Retina (tissue), 1 donor: ENCODE measurements at regions not wholly inside any gene's neighbourhood (a gene's known extent, or its start where the extent isn't known, plus 50 kb on each side); places are given as distances from the start of the nearest gene placed in this dataset.

ENCODE experiments used
- DNase-seq: peaks from one replicate; pipeline ENCODE4 v3.0.0-alpha.2; 2016

GRCh38 chr4:106676173-106676921 is 307.8 kb upstream of the GIMD1 start:
- no peak for DNase-seq

DNA sequence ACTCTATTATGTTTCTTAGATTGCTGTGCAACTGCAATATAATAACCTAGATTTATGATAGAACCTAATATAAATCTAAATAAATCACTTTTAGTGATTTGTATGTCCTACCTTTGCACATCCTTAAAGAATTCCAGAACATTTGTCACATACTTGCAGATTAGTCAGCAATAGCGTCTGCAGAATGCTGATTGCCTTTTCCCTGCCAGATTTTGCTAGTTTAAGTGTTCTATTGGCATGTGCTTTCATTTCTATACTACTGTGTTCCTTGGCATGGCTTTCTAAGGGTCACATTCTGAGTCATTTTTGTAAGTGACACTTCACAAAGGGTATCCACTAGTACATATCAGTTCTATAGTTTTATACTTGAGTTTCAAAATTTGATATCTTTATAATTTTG is 303.1 kb upstream of the GIMD1 start:
- no peak for DNase-seq

GRCh38 chr4:106670976-106671375 is 302.4 kb upstream of the GIMD1 start:
- DNase-seq: no peak

DNA sequence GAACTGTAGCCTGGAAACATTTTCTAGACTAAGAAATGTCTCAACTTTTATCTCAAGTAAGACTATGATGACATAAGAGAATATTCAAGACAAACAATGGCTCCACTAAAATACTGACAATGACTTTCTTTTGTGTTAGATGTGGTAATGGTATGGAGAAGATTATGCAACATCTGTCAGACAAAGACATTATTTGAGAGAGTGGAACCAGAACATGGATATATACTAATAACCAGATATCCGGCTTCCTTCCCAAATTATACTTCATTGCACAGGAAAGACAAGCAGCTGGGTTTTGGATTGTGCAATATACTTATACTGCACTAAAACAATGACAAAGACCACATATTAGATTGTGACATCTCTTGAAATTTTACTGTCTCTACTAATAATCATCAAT is 290.8 kb upstream of the GIMD1 start:
- DNase-seq: no peak

DNA sequence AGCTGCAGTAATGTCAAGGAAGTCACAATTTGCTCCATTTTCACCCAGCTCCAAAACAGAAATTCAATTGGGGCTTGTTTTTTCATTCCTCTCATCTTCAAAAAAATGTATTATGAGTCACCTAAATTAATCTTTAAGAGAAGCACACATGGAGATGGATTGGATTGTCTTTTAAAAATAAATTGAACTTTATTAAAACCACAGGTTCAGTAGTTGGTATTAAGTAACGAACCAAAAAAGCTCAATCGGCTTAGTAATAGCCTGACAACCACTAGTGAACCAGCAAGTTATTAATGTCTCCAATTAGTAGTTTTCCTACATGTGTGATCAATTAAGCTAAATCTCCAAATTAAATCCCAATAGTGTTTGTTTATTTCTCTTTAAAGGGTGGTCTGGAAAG is 283.5 kb upstream of the GIMD1 start:
- DNase-seq: no peak

- no peak for DNase-seq
Measured at GRCh38 chr4:106650701-106651100, 282.1 kb upstream of the GIMD1 start.

- no peak for DNase-seq
Measured at GRCh38 chr4:106647451-106647850, 278.9 kb upstream of the GIMD1 start.

DNA sequence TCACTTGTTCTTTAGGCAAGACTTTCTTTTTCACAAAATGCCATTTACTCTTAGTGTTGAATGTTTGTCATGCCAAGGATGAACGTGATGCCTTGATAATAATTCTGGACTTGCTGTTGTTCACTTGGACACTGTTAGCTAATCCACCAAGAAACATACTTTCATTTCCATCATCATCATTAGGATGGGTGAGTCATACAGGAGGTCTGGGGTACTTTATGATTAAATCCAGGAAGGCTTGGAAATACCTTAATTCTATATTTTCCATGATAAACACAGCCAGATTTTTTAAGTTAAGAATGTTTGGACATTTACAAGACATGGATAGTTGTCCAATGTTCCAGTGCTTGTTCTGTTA is 260.7 kb upstream of the GIMD1 start:
- DNase-seq: no peak

DNA sequence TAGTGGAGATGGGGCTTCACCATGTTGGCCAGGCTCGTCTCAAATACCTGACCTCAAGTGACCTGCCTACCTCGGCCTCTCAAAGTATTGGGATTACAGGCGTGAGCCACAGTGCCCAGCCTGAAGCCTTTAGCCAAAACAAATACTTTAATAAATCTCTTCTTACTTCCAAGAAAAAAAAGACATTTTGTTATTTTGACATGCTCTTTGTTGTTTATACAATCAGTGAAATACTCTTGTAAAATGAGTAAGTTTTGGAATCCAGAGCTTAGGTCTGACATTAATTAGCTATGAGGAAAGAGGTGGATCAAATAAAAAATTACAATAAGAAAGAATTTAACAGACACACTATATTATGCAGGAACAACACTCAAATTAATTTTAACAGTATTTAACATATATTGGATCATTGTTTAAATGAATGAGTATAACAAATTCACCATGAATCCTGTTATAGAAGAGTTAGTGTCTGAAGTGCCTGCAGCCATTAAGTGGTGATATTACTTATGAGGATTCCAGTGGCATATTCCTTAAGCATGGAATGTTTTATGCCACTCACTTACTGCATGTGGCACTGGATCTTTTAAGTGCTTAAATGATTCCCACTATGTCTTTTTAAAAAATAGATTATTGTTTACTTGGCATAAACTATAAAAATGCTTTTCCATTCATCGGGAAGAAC is 260.1 kb upstream of the GIMD1 start:
- DNase-seq: no peak

DNA sequence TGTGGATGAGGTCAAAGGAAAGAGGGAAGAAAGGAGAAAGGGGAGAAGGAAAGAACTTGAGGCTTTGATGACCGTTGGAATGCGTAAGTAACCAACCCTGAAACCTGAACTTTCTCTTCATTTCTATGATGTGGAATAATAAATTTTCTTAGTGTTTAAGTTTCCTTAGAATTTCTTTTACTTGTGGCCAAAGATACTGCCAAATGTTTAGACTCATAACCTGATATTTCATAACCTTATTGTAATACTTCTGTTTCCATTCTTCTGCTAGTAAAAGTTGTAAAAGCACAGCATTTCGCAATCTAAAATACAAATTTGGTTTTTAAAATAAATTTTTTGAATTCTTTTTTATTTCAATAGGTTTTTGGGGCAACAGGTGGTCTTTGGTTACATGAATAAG is 258.5 kb upstream of the GIMD1 start:
- no peak for DNase-seq

DNA sequence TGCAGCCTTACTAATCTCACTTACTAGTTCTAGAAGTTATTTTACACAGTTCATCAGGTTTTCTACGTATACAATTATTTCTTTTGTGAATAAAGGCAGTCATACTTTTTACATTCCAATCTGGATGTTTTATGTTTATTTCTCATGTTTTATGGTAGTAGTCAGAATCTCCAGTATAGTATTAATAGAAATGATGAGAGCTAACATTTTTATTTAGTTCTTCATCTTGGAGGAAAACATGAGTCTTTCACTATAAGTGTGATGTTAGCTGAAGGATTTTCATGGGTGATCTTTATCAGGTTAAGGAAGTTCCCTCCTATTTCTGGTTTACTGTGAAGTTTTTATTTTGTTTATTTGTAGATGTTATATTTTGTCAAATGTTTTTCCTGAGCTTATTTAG is 256.1 kb upstream of the GIMD1 start:
- DNase-seq: no peak

DNA sequence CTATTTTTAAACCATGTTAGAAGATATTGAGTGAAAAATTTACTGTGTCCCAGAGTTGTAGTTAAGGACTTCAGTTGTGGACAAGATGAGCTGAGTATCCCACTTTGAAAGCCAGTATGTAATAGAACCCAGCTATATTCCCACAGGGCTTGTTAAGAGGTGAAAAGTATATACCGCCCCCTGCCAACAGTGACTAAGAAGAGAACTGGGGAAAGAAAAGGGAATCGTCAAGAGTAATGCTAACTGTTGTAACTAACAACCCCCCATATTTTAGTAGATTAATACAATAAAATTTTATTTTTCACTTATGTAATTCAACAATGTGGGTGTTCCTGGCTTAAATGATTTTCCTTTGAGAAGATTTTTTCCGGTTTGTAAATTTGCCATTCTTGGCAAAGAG is 250.4 kb upstream of the GIMD1 start:
- DNase-seq: no peak

- no peak for DNase-seq
Measured at GRCh38 chr4:106615961-106616360, 247.4 kb upstream of the GIMD1 start.

GRCh38 chr4:106615410-106615945 is 246.9 kb upstream of the GIMD1 start:
- no peak for DNase-seq

GRCh38 chr4:106614441-106614840 is 245.9 kb upstream of the GIMD1 start:
- no peak for DNase-seq

- no peak for DNase-seq
Measured at GRCh38 chr4:106609917-106610316, 241.3 kb upstream of the GIMD1 start.

DNA sequence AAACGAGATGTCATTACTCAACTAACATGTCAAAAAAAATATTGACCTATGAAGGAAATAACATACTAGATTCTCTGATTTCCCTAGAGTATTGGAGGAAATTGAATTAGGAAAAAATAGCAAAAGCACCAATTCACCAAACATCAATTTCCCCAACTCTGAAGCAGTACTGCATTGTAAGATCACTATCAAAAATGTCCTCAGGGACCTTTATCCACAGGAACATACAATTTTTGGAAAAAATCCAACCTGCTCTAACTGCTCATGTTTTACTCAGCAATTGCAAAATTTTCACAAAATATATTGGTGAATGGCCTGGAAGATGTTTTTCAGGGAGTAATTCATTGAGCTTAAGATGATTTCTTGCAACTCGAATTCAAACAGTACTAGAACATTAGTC is 239.0 kb upstream of the GIMD1 start:
- DNase-seq: no peak

DNA sequence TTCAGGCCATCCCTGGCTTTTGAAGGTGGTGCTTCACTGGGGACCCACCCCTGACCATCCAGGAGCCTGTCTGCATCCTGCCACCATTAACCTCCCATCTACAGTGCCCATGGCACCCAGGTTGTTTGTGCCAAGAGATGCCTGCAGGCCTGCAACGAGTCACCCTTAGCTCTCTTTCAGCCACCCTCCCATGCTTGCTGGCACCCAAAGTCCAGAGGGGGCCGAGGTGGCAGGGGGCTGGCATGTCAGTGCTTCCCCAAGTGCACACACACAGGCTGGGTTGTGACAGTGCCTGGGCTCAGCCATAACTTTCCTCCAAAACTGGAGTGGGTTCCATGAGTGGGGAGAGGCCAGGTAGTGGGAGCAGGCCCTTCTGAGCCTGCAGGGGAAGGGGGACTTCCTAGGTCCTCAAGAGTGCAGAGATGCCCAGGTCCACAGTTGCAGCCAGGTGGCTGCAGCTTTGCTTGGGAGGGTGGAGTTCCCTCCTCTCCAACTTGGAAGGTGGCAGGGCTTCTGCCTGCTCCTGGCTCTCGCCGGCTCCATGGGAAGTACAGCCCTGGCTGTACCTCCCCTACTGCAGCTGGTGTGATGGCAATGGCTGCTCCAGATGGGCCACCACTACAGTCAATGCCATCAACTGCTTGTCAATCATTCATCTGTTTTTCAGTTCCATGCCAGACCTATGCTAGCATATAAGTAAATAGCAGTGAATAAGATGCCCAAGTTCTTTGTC is 235.9 kb upstream of the GIMD1 start:
- no peak for DNase-seq

DNA sequence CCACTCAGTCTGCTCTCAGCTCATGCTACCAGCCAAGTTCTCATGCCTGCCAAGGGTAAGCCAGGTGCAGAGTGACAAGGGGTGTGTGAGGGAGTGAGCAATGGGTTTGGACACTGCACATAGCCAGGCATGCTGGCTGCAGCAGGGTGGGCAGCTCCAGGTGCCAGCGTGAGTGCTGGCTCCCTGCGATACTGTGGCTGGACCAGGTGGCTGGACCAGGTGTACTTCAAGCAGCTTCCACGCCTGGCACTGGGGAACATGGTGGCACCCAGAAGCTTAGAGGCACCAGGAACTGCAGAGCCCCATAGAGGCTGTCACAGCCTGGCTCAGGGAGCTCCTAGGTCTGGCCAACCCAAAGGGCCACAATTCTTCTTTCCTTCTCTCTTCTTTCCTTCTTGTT is 234.9 kb upstream of the GIMD1 start:
- DNase-seq: no peak

DNA sequence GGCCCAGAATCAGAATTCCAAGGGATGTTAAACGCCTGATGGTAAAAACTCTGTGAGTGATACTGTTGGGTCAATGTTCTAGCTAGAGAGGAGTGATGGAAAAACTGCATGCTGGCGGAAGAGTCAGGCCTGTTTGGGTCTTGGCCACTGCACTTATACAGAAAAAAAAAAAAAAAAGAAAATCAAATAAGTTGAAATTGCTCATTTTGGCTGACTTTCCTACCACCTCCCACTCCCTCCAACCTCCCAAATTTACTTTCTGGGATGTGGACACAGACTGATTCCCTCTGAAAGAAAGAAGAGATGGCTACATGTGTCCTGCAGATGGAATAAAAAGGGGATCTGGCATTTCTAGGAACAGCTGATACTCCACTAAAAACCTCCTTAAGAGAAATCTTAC is 234.1 kb upstream of the GIMD1 start:
- no peak for DNase-seq

DNA sequence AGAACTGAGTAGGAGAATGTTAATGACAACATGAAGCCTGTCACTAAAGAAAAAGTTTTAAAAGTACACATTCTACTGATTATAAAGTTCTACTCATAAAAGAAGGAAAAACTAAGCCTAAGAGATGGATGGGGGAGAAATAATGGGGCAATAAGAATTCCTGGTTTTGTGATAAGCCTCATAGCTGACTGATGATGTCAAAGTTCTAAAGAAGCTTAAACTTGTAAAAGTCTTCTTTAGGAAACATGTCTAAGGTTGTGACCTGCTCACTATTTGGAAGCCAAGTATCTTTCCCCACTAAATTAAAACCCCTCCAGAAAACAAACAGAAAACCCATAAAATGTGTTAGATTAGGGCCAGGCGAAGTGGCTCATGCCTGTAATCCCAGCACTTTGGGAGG is 232.9 kb upstream of the GIMD1 start:
- DNase-seq: no peak

DNA sequence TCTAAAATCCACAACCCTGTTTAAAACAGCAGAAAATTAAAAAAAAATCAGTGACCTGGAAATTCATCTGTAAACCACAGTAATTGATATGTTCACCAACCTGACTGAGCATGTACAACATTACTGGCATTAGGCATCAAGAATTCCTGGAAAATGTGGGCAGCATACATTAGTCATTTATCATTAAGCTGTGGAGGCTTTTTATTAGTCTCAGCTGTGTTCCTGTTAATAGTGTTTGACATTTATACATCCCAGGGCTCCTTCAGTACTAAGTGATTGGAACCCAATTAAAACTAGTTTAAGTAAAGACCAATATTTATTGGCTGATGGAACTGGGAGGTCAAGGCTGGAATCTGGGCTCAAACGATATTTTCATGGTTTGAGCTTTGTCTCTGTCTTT is 227.3 kb upstream of the GIMD1 start:
- no peak for DNase-seq

DNA sequence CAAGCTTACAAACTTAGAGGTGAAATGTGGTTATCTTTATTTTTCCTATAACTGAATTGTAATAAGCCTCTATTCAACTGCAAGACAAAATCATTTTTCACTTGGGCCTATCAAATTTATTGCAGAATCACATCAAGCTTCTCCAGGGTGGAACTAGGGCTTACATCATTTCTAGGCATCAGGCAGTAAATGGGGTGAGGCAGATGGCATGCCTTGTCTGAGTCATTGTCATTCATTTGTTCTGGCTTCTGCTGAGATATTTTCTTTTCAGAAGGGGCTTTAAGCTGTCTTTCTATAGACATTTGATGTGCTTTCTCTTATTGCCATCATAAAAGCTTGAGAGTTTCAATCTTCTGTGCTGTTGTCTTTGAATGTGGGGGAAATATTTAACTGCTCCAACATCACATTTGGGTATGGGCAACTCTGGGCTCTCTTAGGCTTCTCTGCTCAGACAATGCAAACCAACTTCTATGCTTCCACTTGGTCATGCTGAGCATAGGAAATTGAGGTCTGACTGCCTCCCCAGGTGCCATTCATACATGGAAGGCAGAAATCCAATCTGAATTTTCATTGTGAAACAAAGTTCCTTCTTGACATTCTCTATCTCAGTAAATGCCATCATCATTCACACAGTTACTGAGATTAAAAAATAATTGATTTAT is 225.8 kb upstream of the GIMD1 start:
- no peak for DNase-seq
